H1 (cell line): ENCODE measurements at regions not wholly inside any gene's neighbourhood (a gene's known extent, or its start where the extent isn't known, plus 50 kb on each side); places are given as distances from the start of the nearest gene placed in this dataset.
"Not testable (repeated sequence)": the region's sequence is repeated elsewhere in the genome, so short reads cannot be mapped to it uniquely, and the experiment has no call there.

Source experiments
- CTCF ChIA-PET: fragments of 300-600 bp; sonication (Branson Sonifier 250); formaldehyde crosslinking; loops from one replicate; lab custom pipeline; 2021; ENCODE audit not compliant: partially characterized antibody; lab: Charles Lee
- POLR2A ChIA-PET: fragments of 300-600 bp; sonication (Branson Sonifier 250); formaldehyde crosslinking; loops from one replicate; lab custom pipeline; 2021; ENCODE audit warnings: inconsistent platforms; ENCODE audit not compliant: partially characterized antibody; lab: Charles Lee
- DNase-seq, 2 experiments: peaks; one replicate each; pipeline versions ENCODE4 v3.0.0 to v3.0.0-alpha.2; 2010 to 2022; ENCODE audit warnings: low spot score in 2 of 2, low read depth in 1 of 2, mixed read lengths in 1 of 2
- FAIRE-seq: peaks from 2 replicates; lab custom pipeline; 2011; peaks lifted over from hg19 to GRCh38; lab: Jason Lieb, UNC
- H2AFZ ChIP-seq: 2 replicates; pipeline ENCODE4 v1.8.1; 2012; ENCODE audit warnings: low read length, inconsistent platforms
- H2AK5ac ChIP-seq: 2 replicates; pipeline ENCODE4 v1.6.1; 2013; ENCODE audit warnings: low read depth, low read length
- H2BK120ac ChIP-seq: replicated peaks from 2 replicates; pipeline ENCODE3; 2013; ENCODE audit warnings: low read depth, low read length, inconsistent platforms
- H2BK12ac ChIP-seq: 2 replicates; pipeline ENCODE4 v1.6.1; 2013; ENCODE audit warnings: low read depth, low read length
- H2BK15ac ChIP-seq: 2 replicates; pipeline ENCODE4 v1.6.1; 2013; ENCODE audit warnings: low read length
- H2BK20ac ChIP-seq: 2 replicates; pipeline ENCODE4 v1.6.1; 2013; ENCODE audit warnings: low read length
- H2BK5ac ChIP-seq: 2 replicates; pipeline ENCODE4 v1.6.1; 2013; ENCODE audit warnings: low read depth, low read length
- H3K14ac ChIP-seq: 2 replicates; pipeline ENCODE4 v1.6.1; 2013; ENCODE audit warnings: inconsistent platforms; ENCODE audit not compliant: insufficient read length
- H3K18ac ChIP-seq: 2 replicates; pipeline ENCODE4 v1.6.1; 2013; ENCODE audit warnings: low read length; ENCODE audit errors: extremely low read depth
- H3K23ac ChIP-seq: 2 replicates; pipeline ENCODE4 v1.6.1; 2013; ENCODE audit warnings: inconsistent platforms; ENCODE audit not compliant: insufficient read length
- H3K23me2 ChIP-seq: 2 replicates; pipeline ENCODE4 v1.6.1; 2013; ENCODE audit warnings: low read depth, low read length
- H3K27ac ChIP-seq: 2 replicates; pipeline ENCODE4 v1.6.1; 2011; ENCODE audit warnings: low read depth, low read length, inconsistent platforms
- H3K27me3 ChIP-seq, 4 experiments: replicated peaks in 1 of 4; 1 replicate in 1 of 4; 2 replicates in 3 of 4; pipeline versions ENCODE4 v1.6.1 to v1.8.1; 2011 to 2013; ENCODE audit warnings: low read length in 3 of 4, mild to moderate bottlenecking in 3 of 4, inconsistent platforms in 2 of 4, mixed read lengths in 2 of 4, moderate library complexity in 1 of 4; ENCODE audit not compliant: control insufficient read depth in 3 of 4, insufficient read depth in 3 of 4; ENCODE audit errors: extremely low read depth in 1 of 4
- H3K36me3 ChIP-seq, 4 experiments: 2 replicates each; pipeline versions ENCODE4 v1.6.1 to v1.8.1; 2011 to 2013; ENCODE audit warnings: mild to moderate bottlenecking in 4 of 4, low read length in 3 of 4, moderate library complexity in 2 of 4, control low read depth in 1 of 4, inconsistent platforms in 1 of 4; ENCODE audit not compliant: insufficient read depth in 4 of 4, control insufficient read depth in 2 of 4
- H3K4ac ChIP-seq: replicated peaks from 2 replicates; pipeline ENCODE3; 2013; ENCODE audit warnings: low read length, low read depth, mixed read lengths, inconsistent platforms; ENCODE audit not compliant: insufficient read length
- H3K4me1 ChIP-seq, 4 experiments: replicated peaks in 1 of 4; 1 replicate in 1 of 4; 2 replicates in 3 of 4; pipeline versions ENCODE4 v1.6.1 to v1.8.1; 2011 to 2013; ENCODE audit warnings: low read length in 3 of 4, inconsistent platforms in 2 of 4, mixed read lengths in 1 of 4; ENCODE audit not compliant: insufficient read depth in 4 of 4, control insufficient read depth in 3 of 4
- H3K4me2 ChIP-seq, 2 experiments: 2 replicates each; pipeline versions ENCODE4 v1.6.1 to v1.8.1; 2011 to 2013; ENCODE audit warnings: low read depth in 2 of 2, low read length in 2 of 2, control low read depth in 1 of 2, inconsistent platforms in 1 of 2, mild to moderate bottlenecking in 1 of 2; ENCODE audit not compliant: insufficient read depth in 1 of 2
- H3K4me3 ChIP-seq, 4 experiments: fragments of 200-600, 300-600 bp in 1 of 4; sonication (generic), shearing (Covaris generic), sonication (Bioruptor Twin) in 1 of 4; 2 replicates each; pipeline versions ENCODE4 v1.5.1 to v1.8.1; 2011 to 2016; ENCODE audit warnings: low read length in 4 of 4, low read depth in 3 of 4, control low read depth in 2 of 4, inconsistent platforms in 2 of 4, mild to moderate bottlenecking in 2 of 4, mixed read lengths in 1 of 4, moderate library complexity in 1 of 4; ENCODE audit not compliant: insufficient read depth in 2 of 4; ENCODE audit errors: extremely low read depth in 1 of 4
- H3K56ac ChIP-seq: replicated peaks from 2 replicates; pipeline ENCODE3; 2013; ENCODE audit warnings: low read depth, mild to moderate bottlenecking, mixed read lengths, low read length, inconsistent platforms; ENCODE audit not compliant: insufficient read length
- H3K79me1 ChIP-seq: 2 replicates; pipeline ENCODE4 v1.6.1; 2013; ENCODE audit warnings: low read depth, low read length, control low read depth
- H3K79me2 ChIP-seq, 2 experiments: 2 replicates each; pipeline versions ENCODE4 v1.6.1 to v1.8.1; 2012 to 2013; ENCODE audit warnings: low read length in 2 of 2, mild to moderate bottlenecking in 2 of 2, inconsistent platforms in 1 of 2; ENCODE audit not compliant: insufficient read depth in 2 of 2, control insufficient read depth in 1 of 2
- H3K9ac ChIP-seq, 4 experiments: replicated peaks in 1 of 4; 1 replicate in 1 of 4; 2 replicates in 3 of 4; pipeline versions ENCODE4 v1.6.1 to v1.8.1; 2011 to 2013; ENCODE audit warnings: low read depth in 3 of 4, low read length in 3 of 4, control low read depth in 2 of 4, mild to moderate bottlenecking in 2 of 4, moderate library complexity in 2 of 4, inconsistent platforms in 1 of 4; ENCODE audit errors: extremely low read depth in 1 of 4
- H3K9me3 ChIP-seq, 2 experiments: 2 replicates each; pipeline versions ENCODE4 v1.6.1 to v1.8.1; 2012 to 2013; ENCODE audit warnings: mild to moderate bottlenecking in 2 of 2, moderate library complexity in 2 of 2, control low read depth in 1 of 2, inconsistent platforms in 1 of 2, low read depth in 1 of 2, low read length in 1 of 2, mixed read lengths in 1 of 2; ENCODE audit not compliant: insufficient read depth in 2 of 2
- H4K20me1 ChIP-seq, 2 experiments: replicated peaks in 1 of 2; 2 replicates each; pipeline versions ENCODE3 to v1.8.1; 2011 to 2013; ENCODE audit warnings: inconsistent platforms in 2 of 2, low read length in 2 of 2, mild to moderate bottlenecking in 1 of 2; ENCODE audit not compliant: insufficient read depth in 2 of 2, control insufficient read depth in 1 of 2
- H4K5ac ChIP-seq: 2 replicates; pipeline ENCODE4 v1.6.1; 2013; ENCODE audit warnings: low read length, low read depth, mixed read lengths, inconsistent platforms; ENCODE audit not compliant: insufficient read length
- H4K8ac ChIP-seq: 2 replicates; pipeline ENCODE4 v1.8.0; 2013; ENCODE audit warnings: mild to moderate bottlenecking, moderate library complexity, low read length, inconsistent platforms; ENCODE audit not compliant: insufficient read depth; ENCODE audit errors: extremely low read depth
- H4K91ac ChIP-seq: replicated peaks from 2 replicates; pipeline ENCODE3; 2013; ENCODE audit warnings: low read length, mixed read lengths, inconsistent platforms; ENCODE audit not compliant: insufficient read length
- MAX ChIP-seq: IDR thresholded peaks from 2 replicates; pipeline ENCODE4 v1.6.1; 2012; ENCODE audit warnings: inconsistent platforms
- USF2 ChIP-seq: IDR thresholded peaks from 2 replicates; pipeline ENCODE4 v1.6.1; 2011; ENCODE audit warnings: low read length, improper control_type of control experiment
- WGBS, 2 experiments: shearing (Covaris generic) in 1 of 2; methylation state at CpG; one replicate each; pipeline versions ENCODE4 v1.1.6 to v1.1.7; 2013 to 2015; ENCODE audit warnings: low lambda C conversion rate in 2 of 2, mixed read lengths in 2 of 2, inconsistent platforms in 1 of 2, low coverage in 1 of 2, missing lambda C conversion rate in 1 of 2; ENCODE audit not compliant: insufficient replicate concordance in 2 of 2, insufficient coverage in 1 of 2, insufficient read length in 1 of 2; ENCODE audit errors: extremely low coverage in 1 of 2, missing lambda C conversion rate in 1 of 2; 5-methylcytosine and 5-hydroxymethylcytosine counted together

- H4K5ac ChIP-seq, H3K27ac ChIP-seq, H3K4me1 ChIP-seq, H3K4me2 ChIP-seq, H4K91ac ChIP-seq, H3K23me2 ChIP-seq, FAIRE-seq, H3K14ac ChIP-seq, H2BK15ac ChIP-seq, H4K20me1 ChIP-seq, H2BK120ac ChIP-seq, H3K79me2 ChIP-seq, H3K4ac ChIP-seq, H3K36me3 ChIP-seq, H3K18ac ChIP-seq, H4K8ac ChIP-seq, H3K23ac ChIP-seq, H3K27me3 ChIP-seq, H2BK5ac ChIP-seq, POLR2A ChIA-PET, H3K9me3 ChIP-seq, H2BK20ac ChIP-seq, H3K79me1 ChIP-seq, H3K56ac ChIP-seq, CTCF ChIA-PET, H3K9ac ChIP-seq, H2BK12ac ChIP-seq, H2AK5ac ChIP-seq, H2AFZ ChIP-seq: not testable (repeated sequence)
- 0% methylated on average over 4 of the region's 66 CpGs; no CpG with 5 or more reads in 1 of the 2 experiments for WGBS, 2 experiments
- peak overlapping the region in 2 of 4 experiments; percentile 33 to 54; a peak in 3 of 8 replicates for H3K4me3 ChIP-seq
- TF ChIP-seq MAX (0 out of 2 replicates have a peak, but pooled peaks have one; percentile 9), USF2 (peak; percentile 32; the same call in 1 of the 2 replicates)
- peak in 1 of 2 experiments; percentile 59 for DNase-seq
These were observed 57.5 kb downstream of the SYT15B start for GRCh38 chr10:47705698-47706414.
